GM21723 (cell line): ENCODE measurements at regions not wholly inside any gene's neighbourhood (a gene's known extent, or its start where the extent isn't known, plus 50 kb on each side); places are given as distances from the start of the nearest gene placed in this dataset.
"Not testable (repeated sequence)": the region's sequence is repeated elsewhere in the genome, so short reads cannot be mapped to it uniquely, and the experiment has no call there.

Experiments used
- ATAC-seq: cut with Tn5 transposase; IDR thresholded peaks from one replicate; pipeline ENCODE4 v1.9.1; 2021; ENCODE audit warnings: mild to moderate bottlenecking, moderate library complexity; ENCODE audit not compliant: unreplicated experiment

- no peak for ATAC-seq
Measured at GRCh38 chr3:130800829-130801228, 54.2 kb upstream of the PIK3R4 start.

GRCh38 chr3:130801473-130801872 lies 54.8 kb upstream of the PIK3R4 start:
- ATAC-seq, result no peak

GRCh38 chr3:130811557-130811956 lies 64.9 kb upstream of the PIK3R4 start:
- no peak for ATAC-seq

- no peak for ATAC-seq
Measured at GRCh38 chr3:130814691-130815472, 68.3 kb upstream of the PIK3R4 start.

- ATAC-seq, result no peak
Measured at GRCh38 chr3:130816561-130817445, 70.2 kb upstream of the PIK3R4 start.

- ATAC-seq, result not testable (repeated sequence)
Measured at GRCh38 chr3:130818066-130818465, 71.4 kb upstream of the PIK3R4 start.

GRCh38 chr3:130820976-130821375 lies 72.9 kb upstream of the ATP2C1 start:
- no peak for ATAC-seq

- ATAC-seq, result no peak
Measured at GRCh38 chr3:130821806-130822205, 72.1 kb upstream of the ATP2C1 start.

- ATAC-seq, result no peak
Measured at GRCh38 chr3:130823241-130823884, 70.5 kb upstream of the ATP2C1 start.

- ATAC-seq, result no peak
Measured at GRCh38 chr3:130823996-130824395, 69.9 kb upstream of the ATP2C1 start.

- ATAC-seq, result no peak
Measured at GRCh38 chr3:130825762-130826299, 68.1 kb upstream of the ATP2C1 start.

GRCh38 chr3:130826516-130827182 lies 67.2 kb upstream of the ATP2C1 start:
- no peak for ATAC-seq

- ATAC-seq, result no peak
Measured at GRCh38 chr3:130827486-130827885, 66.4 kb upstream of the ATP2C1 start.

GRCh38 chr3:130828948-130829947 lies 64.6 kb upstream of the ATP2C1 start:
- no peak for ATAC-seq

GRCh38 chr3:130831719-130832400 lies 62.0 kb upstream of the ATP2C1 start:
- no peak for ATAC-seq

GRCh38 chr3:130832401-130832746 lies 61.5 kb upstream of the ATP2C1 start:
- not testable (repeated sequence) for ATAC-seq

GRCh38 chr3:130834476-130834875 lies 59.4 kb upstream of the ATP2C1 start:
- no peak for ATAC-seq

GRCh38 chr3:130835483-130835882 lies 58.4 kb upstream of the ATP2C1 start:
- no peak for ATAC-seq
